ENCODE measurements at regions not wholly inside any gene's neighbourhood (a gene's known extent, or its start where the extent isn't known, plus 50 kb on each side); places are given as distances from the start of the nearest gene placed in this dataset.

- FAIRE-seq, result no peak
Measured at GRCh38 chr12:67593461-67594330, 54.8 kb upstream of the DYRK2 start.

- FAIRE-seq, result no peak
Measured at GRCh38 chr12:67594888-67595287, 53.7 kb upstream of the DYRK2 start.

- peak; percentile 5 for FAIRE-seq
Measured at GRCh38 chr12:67595365-67595764, 53.2 kb upstream of the DYRK2 start.

GRCh38 chr12:67598598-67598997 is 49.9 kb upstream of the DYRK2 start:
- FAIRE-seq, result no peak
